ENCODE measurements at regions not wholly inside any gene's neighbourhood (a gene's known extent, or its start where the extent isn't known, plus 50 kb on each side); places are given as distances from the start of the nearest gene placed in this dataset.

- H3K4me2 ChIP-seq = no peak overlapping the region
- no peaks in the 10 kb centered on the region for H3K9me3 ChIP-seq (ENCODE audit: insufficient read depth, low read depth)
- intact Hi-C loops (cut with micrococcal nuclease; ENCODE audit: unreplicated experiment) = no loop called here
- H2AFZ ChIP-seq = no peak overlapping the region
- H3F3A ChIP-seq (ENCODE audit: insufficient read depth, low read depth) = no peaks in the 10 kb centered on the region
- H3K9me2 ChIP-seq (ENCODE audit: insufficient read depth) = no peaks in the 10 kb centered on the region
- peaks cover 65% of the 10 kb centered on the region for H3K27me3 ChIP-seq (ENCODE audit: insufficient read depth, low read depth)
- H3K79me2 ChIP-seq (ENCODE audit: low read depth) = no peaks in the 10 kb centered on the region
- H3K4me3 ChIP-seq = no peak overlapping the region
- no peak for TF ChIP-seq CTCF (conservative IDR thresholded peaks at IDR 0.05)
- no peak for TF ChIP-seq EZH2 (IDR thresholded peaks at IDR 0.05; ENCODE audit: low read depth)
- CTCF ChIA-PET = no interaction called here
- POLR2A ChIA-PET (ENCODE audit: unreplicated experiment) = no interaction called here
- H3K36me3 ChIP-seq (ENCODE audit: low read depth) = no peaks in the 10 kb centered on the region
- H3K27ac ChIP-seq = no peak overlapping the region
- no TSS peak for BruUV-seq (replicated peaks)
- no peak for DNase-seq
- H3K4me1 ChIP-seq (replicated peaks; ENCODE audit: insufficient read depth) = no peaks in the 10 kb centered on the region
- H4K20me1 ChIP-seq (ENCODE audit: insufficient read depth) = no peaks in the 10 kb centered on the region
Observed at GRCh38 chr20:22315073-22315472, 269.3 kb downstream of the FOXA2 start.

- intact Hi-C loops (cut with micrococcal nuclease; ENCODE audit: unreplicated experiment) = loop anchor here (2.0 kb wide), 1 partner anchor 594 kb away; no protein-coding TSS in a partner anchor
Observed at GRCh38 chr20:22312744-22313346, 271.5 kb downstream of the FOXA2 start.

GRCh38 chr20:22308934-22309333, 275.4 kb downstream of the FOXA2 start:
- Histone ChIP-seq H3K9me2 (ENCODE audit: insufficient read depth) (no peaks in the 10 kb centered on the region), H3F3A (ENCODE audit: insufficient read depth, low read depth) (no peaks in the 10 kb centered on the region), H3K9me3 (ENCODE audit: insufficient read depth, low read depth) (no peaks in the 10 kb centered on the region), H3K4me2 (no peak overlapping the region), H3K36me3 (ENCODE audit: low read depth) (no peaks in the 10 kb centered on the region), H3K27me3 (ENCODE audit: insufficient read depth, low read depth) (peaks cover 66% of the 10 kb centered on the region), H3K79me2 (ENCODE audit: low read depth) (no peaks in the 10 kb centered on the region), H3K27ac (no peak overlapping the region), H4K20me1 (ENCODE audit: insufficient read depth) (no peaks in the 10 kb centered on the region), H3K4me3 (no peak overlapping the region), H2AFZ (no peak overlapping the region), H3K4me1 (replicated peaks; ENCODE audit: insufficient read depth) (no peaks in the 10 kb centered on the region)
- BruUV-seq (replicated peaks) = no TSS peak
- no peak for TF ChIP-seq CTCF (conservative IDR thresholded peaks at IDR 0.05)
- ChIA-PET CTCF (no interaction called here), POLR2A (ENCODE audit: unreplicated experiment) (no interaction called here)
- DNase-seq = no peak
- intact Hi-C loops (cut with micrococcal nuclease; ENCODE audit: unreplicated experiment) = no loop called here

More at GRCh38 chr20:22312744-22313346, 271.5 kb downstream of the FOXA2 start:
- no peak for TF ChIP-seq EZH2 (IDR thresholded peaks at IDR 0.05; ENCODE audit: low read depth)
- peak; percentile 74 for TF ChIP-seq CTCF (conservative IDR thresholded peaks at IDR 0.05)
- Histone ChIP-seq H3F3A (ENCODE audit: insufficient read depth, low read depth) (no peaks in the 10 kb centered on the region), H4K20me1 (ENCODE audit: insufficient read depth) (no peaks in the 10 kb centered on the region), H3K4me2 (no peak overlapping the region), H3K4me1 (replicated peaks; ENCODE audit: insufficient read depth) (no peaks in the 10 kb centered on the region), H2AFZ (no peak overlapping the region), H3K27me3 (ENCODE audit: insufficient read depth, low read depth) (peaks cover 57% of the 10 kb centered on the region), H3K27ac (no peak overlapping the region), H3K79me2 (ENCODE audit: low read depth) (no peaks in the 10 kb centered on the region), H3K36me3 (ENCODE audit: low read depth) (no peaks in the 10 kb centered on the region), H3K4me3 (no peak overlapping the region), H3K9me3 (ENCODE audit: insufficient read depth, low read depth) (no peaks in the 10 kb centered on the region), H3K9me2 (ENCODE audit: insufficient read depth) (no peaks in the 10 kb centered on the region)
- BruUV-seq (replicated peaks) = no TSS peak
- ChIA-PET POLR2A (ENCODE audit: unreplicated experiment) (no interaction called here), CTCF (interaction anchor here (0.6 to 1.5 kb wide), 4 partner anchors 19 to 672 kb away, joined by 3 to 24 read pairs (median 9); no protein-coding TSS in a partner anchor)
- DNase-seq = peak in 1 of 2 experiments; percentile 25
